HCT116 (cell line): ENCODE measurements at regions not wholly inside any gene's neighbourhood (a gene's known extent, or its start where the extent isn't known, plus 50 kb on each side); places are given as distances from the start of the nearest gene placed in this dataset.

ENCODE experiments used
- ATAC-seq: fragments of 200-7000 bp; cut with Tn5 transposase; 2 replicates; pipeline ENCODE4 v1.9.1; 2020; ENCODE audit warnings: mild to moderate bottlenecking, moderate library complexity
- BruUV-seq: library from RNA; stranded (reverse); fragments of 400-500 nt; replicated peaks from 2 replicates; lab custom pipeline; 2021; lab: Mats Ljungman, UMichigan
- CTCF ChIA-PET: fragments of 300-600 bp; sonication (Branson Sonifier 250); formaldehyde crosslinking; loops from one replicate; lab custom pipeline; 2021; ENCODE audit warnings: antibody characterized with exemption; lab: Charles Lee
- POLR2A ChIA-PET: fragments of 300-600, 350-600 bp; sonication (Branson Sonifier 250); formaldehyde crosslinking; loops from one replicate; lab custom pipeline; 2021; ENCODE audit warnings: antibody characterized with exemption; lab: Charles Lee
- RAD21 ChIA-PET, 2 experiments: fragments of 300-600 bp; sonication (Branson Sonifier 250); formaldehyde crosslinking; loops; one replicate each; lab custom pipeline; 2023; ENCODE audit warnings: low total read pairs in 2 of 2; ENCODE audit not compliant: uncharacterized antibody in 2 of 2, unreplicated experiment in 2 of 2, low non-redundant PET in 1 of 2; lab: Charles Lee
- DNase-seq: peaks from one replicate; pipeline ENCODE4 v3.0.0-alpha.2; 2010; ENCODE audit warnings: low read depth, low spot score
- H2AFZ ChIP-seq: fragments of 200-600 bp; shearing (Covaris generic), sonication (generic); 2 replicates; pipeline ENCODE4 v1.6.1; 2017; ENCODE audit warnings: low read depth, mixed run types, mixed read lengths, antibody characterized with exemption, low read length; ENCODE audit not compliant: poor library complexity, severe bottlenecking
- H3K27ac ChIP-seq: 2 replicates; pipeline ENCODE4 v1.5.1; 2012; ENCODE audit warnings: low read depth, low read length
- H3K27me3 ChIP-seq: fragments of 200-600 bp; sonication (generic); 2 replicates; pipeline ENCODE4 v1.6.1; 2016; ENCODE audit warnings: mixed run types, low read length, mixed read lengths; ENCODE audit not compliant: insufficient read depth
- H3K36me3 ChIP-seq, 2 experiments: fragments of 200-500 bp in 1 of 2; fragments of 200-600 bp in 1 of 2; sonication (Bioruptor generic) in 1 of 2; sonication (generic) in 1 of 2; 2 replicates each; pipeline versions ENCODE4 v1.5.1 to v1.6.1; 2014 to 2016; ENCODE audit warnings: low read length in 2 of 2, inconsistent platforms in 1 of 2, mixed read lengths in 1 of 2, mixed run types in 1 of 2; ENCODE audit not compliant: insufficient read depth in 2 of 2, control insufficient read depth in 1 of 2
- H3K4me1 ChIP-seq, 2 experiments: fragments of 200-600 bp in 1 of 2; sonication (generic) in 1 of 2; 2 replicates each; pipeline versions ENCODE4 v1.5.1 to v1.6.1; 2012 to 2017; ENCODE audit warnings: low read length in 2 of 2, inconsistent platforms in 1 of 2, mild to moderate bottlenecking in 1 of 2, mixed read lengths in 1 of 2, mixed run types in 1 of 2, moderate library complexity in 1 of 2; ENCODE audit not compliant: insufficient read depth in 2 of 2, control insufficient read depth in 1 of 2
- H3K4me2 ChIP-seq: fragments of 200-600 bp; sonication (generic); 2 replicates; pipeline ENCODE4 v1.6.1; 2017; ENCODE audit warnings: mixed run types, low read length, mixed read lengths
- H3K4me3 ChIP-seq, 2 experiments: fragments of 200-600 bp in 1 of 2; sonication (generic) in 1 of 2; replicated peaks in 1 of 2; 2 replicates each; pipeline ENCODE4 v1.5.1; 2011 to 2016; ENCODE audit warnings: low read length in 2 of 2, control low read depth in 1 of 2, low read depth in 1 of 2, mild to moderate bottlenecking in 1 of 2, mixed read lengths in 1 of 2, mixed run types in 1 of 2
- H3K79me2 ChIP-seq: fragments of 200-600 bp; sonication (generic); 2 replicates; pipeline ENCODE4 v1.6.1; 2017; ENCODE audit warnings: mild to moderate bottlenecking, mixed run types, low read length, moderate library complexity, mixed read lengths; ENCODE audit not compliant: insufficient read depth
- H3K9ac ChIP-seq: fragments of 200-600 bp; sonication (generic); 2 replicates; pipeline ENCODE4 v1.6.1; 2016; ENCODE audit warnings: low read length, mixed read lengths
- H3K9me2 ChIP-seq: fragments of 200-600 bp; sonication (generic), shearing (Covaris generic); 2 replicates; pipeline ENCODE4 v1.6.1; 2017; ENCODE audit warnings: mixed run types, mild to moderate bottlenecking, moderate library complexity; ENCODE audit not compliant: insufficient read depth
- H3K9me3 ChIP-seq, 2 experiments: fragments of 200-500 bp in 1 of 2; fragments of 200-600 bp in 1 of 2; sonication (Bioruptor generic) in 1 of 2; sonication (generic) in 1 of 2; 2 replicates each; pipeline ENCODE4 v1.6.1; 2014 to 2017; ENCODE audit warnings: low read length in 2 of 2, mixed read lengths in 2 of 2, inconsistent platforms in 1 of 2, low read depth in 1 of 2, mild to moderate bottlenecking in 1 of 2, mixed run types in 1 of 2, moderate library complexity in 1 of 2; ENCODE audit not compliant: control insufficient read depth in 1 of 2, insufficient read depth in 1 of 2
- H4K20me1 ChIP-seq: fragments of 200-600 bp; sonication (generic), shearing (Covaris generic); 2 replicates; pipeline ENCODE4 v1.6.1; 2017; ENCODE audit warnings: mixed run types, mild to moderate bottlenecking, moderate library complexity; ENCODE audit not compliant: insufficient read depth
- ATF3 ChIP-seq: IDR thresholded peaks from 2 replicates; pipeline ENCODE4 v1.6.1; 2012
- CBX3 ChIP-seq: IDR thresholded peaks from 2 replicates; pipeline ENCODE4 v1.6.1; 2012; ENCODE audit warnings: low read depth
- CTCF ChIP-seq, 3 experiments: fragments of 200-600 bp in 1 of 3; sonication (generic) in 1 of 3; IDR thresholded peaks in 2 of 3; conservative IDR thresholded peaks in 1 of 3; 2 replicates each; pipeline ENCODE4 v1.5.1; 2012 to 2017; ENCODE audit warnings: low read depth in 2 of 3, low read length in 2 of 3, antibody characterized with exemption in 1 of 3, borderline replicate concordance in 1 of 3, control low read depth in 1 of 3, mild to moderate bottlenecking in 1 of 3, mixed read lengths in 1 of 3, mixed run types in 1 of 3, moderate library complexity in 1 of 3; ENCODE audit not compliant: insufficient read depth in 1 of 3
- ELF1 ChIP-seq: IDR thresholded peaks from 2 replicates; pipeline ENCODE4 v1.6.1; 2012; ENCODE audit warnings: low read depth, borderline replicate concordance
- EZH2 ChIP-seq: fragments of 200-600 bp; sonication (generic); IDR thresholded peaks from 2 replicates; pipeline ENCODE4 v1.6.1; 2017; ENCODE audit warnings: antibody characterized with exemption, mixed run types
- FOSL1 ChIP-seq: IDR thresholded peaks from 2 replicates; pipeline ENCODE4 v1.6.1; 2012; ENCODE audit warnings: low read depth
- JUND ChIP-seq: IDR thresholded peaks from 2 replicates; pipeline ENCODE4 v1.6.1; 2012
- MAX ChIP-seq: IDR thresholded peaks from 2 replicates; pipeline ENCODE4 v1.6.1; 2012
- POLR2A ChIP-seq: IDR thresholded peaks from 2 replicates; pipeline ENCODE4 v1.7.0; 2011; ENCODE audit warnings: borderline replicate concordance; ENCODE audit not compliant: insufficient read depth, insufficient read length; ENCODE audit errors: extremely low read depth
- REST ChIP-seq: IDR thresholded peaks from 2 replicates; pipeline ENCODE4 v1.6.1; 2012; ENCODE audit warnings: low read depth
- SIN3A ChIP-seq: IDR thresholded peaks from 2 replicates; pipeline ENCODE4 v1.6.1; 2012; ENCODE audit warnings: low read depth
- SRF ChIP-seq: IDR thresholded peaks from 2 replicates; pipeline ENCODE4 v1.6.1; 2012; ENCODE audit warnings: low read depth
- TCF7L2 ChIP-seq: IDR thresholded peaks from 2 replicates; pipeline ENCODE4 v1.7.0; 2011; ENCODE audit warnings: borderline replicate concordance, inconsistent platforms; ENCODE audit not compliant: insufficient read depth, insufficient read length; ENCODE audit errors: extremely low read depth
- YY1 ChIP-seq: IDR thresholded peaks from 2 replicates; pipeline ENCODE4 v1.6.1; 2011; ENCODE audit warnings: low read length, low read depth, moderate library complexity, mild to moderate bottlenecking; ENCODE audit not compliant: insufficient replicate concordance; ENCODE audit errors: extremely low read depth
- ZFX ChIP-seq: fragments of 450-650 bp; IDR thresholded peaks from 2 replicates; pipeline ENCODE4 v1.6.1; 2017
- intact Hi-C: fragments of 100-400 bp; cut with micrococcal nuclease; formaldehyde crosslinking; loops from 2 replicates; pipeline ENCODE4 v1.10.0; 2022

- TF ChIP-seq CTCF (IDR thresholded peaks at IDR 0.05 in 2 of 3, conservative IDR thresholded peaks at IDR 0.05 in 1 of 3; ENCODE audit: borderline replicate concordance in 1 of 3, insufficient read depth in 1 of 3, low read depth in 2 of 3, low read length in 2 of 3) (no peak), FOSL1 (no peak), SIN3A (no peak), MAX (no peak), CBX3 (no peak)
- TF ChIP-seq, all 23 proteins: peak for 0
Measured at GRCh38 chrX:145620666-145621065, 197.0 kb upstream of the SLITRK2 start (continued).

GRCh38 chrX:145623453-145623852, 194.2 kb upstream of the SLITRK2 start:
- RAD21 ChIA-PET: no interaction called here
- no peaks in the 10 kb centered on the region for H3K36me3 ChIP-seq
- BruUV-seq: no TSS peak
- CTCF ChIA-PET: no interaction called here
- DNase-seq (no peak), ATAC-seq (no peak)
- intact Hi-C loops: no loop called here
- TF ChIP-seq ZFX: no peak
- no peak for TF ChIP-seq EZH2
- no peak for TF ChIP-seq POLR2A
- TF ChIP-seq ATF3: no peak
- no peak for TF ChIP-seq CBX3
- no peak for TF ChIP-seq JUND
- no peak for TF ChIP-seq ELF1
- no peak for TF ChIP-seq MAX
- no peak for TF ChIP-seq YY1
- TF ChIP-seq REST: no peak
- TF ChIP-seq SRF: no peak
- no peak for TF ChIP-seq TCF7L2
- TF ChIP-seq, all 23 proteins: peak for 0
- no peak overlapping the region for H3K4me2 ChIP-seq
- no peak overlapping the region for H3K9ac ChIP-seq
- no peak overlapping the region for H3K27ac ChIP-seq
- H3K79me2 ChIP-seq: no peaks in the 10 kb centered on the region
- no peaks in the 10 kb centered on the region for H3K4me1 ChIP-seq
- POLR2A ChIA-PET: no interaction called here
- no peaks in the 10 kb centered on the region for H3K9me3 ChIP-seq
- H3K27me3 ChIP-seq: no peaks in the 10 kb centered on the region
- no peaks in the 10 kb centered on the region for H3K9me2 ChIP-seq
- H3K4me3 ChIP-seq: no peak overlapping the region
- no peaks in the 10 kb centered on the region for H4K20me1 ChIP-seq
- no peak overlapping the region for H2AFZ ChIP-seq
